Endodermal cell (in vitro differentiated cells): ENCODE measurements at regions not wholly inside any gene's neighbourhood (a gene's known extent, or its start where the extent isn't known, plus 50 kb on each side); places are given as distances from the start of the nearest gene placed in this dataset.

Experiments used
- DNase-seq: peaks from one replicate; pipeline ENCODE4 v3.0.0-alpha.2; 2017
- H3K27ac ChIP-seq: 2 replicates; pipeline ENCODE4 v1.5.1; 2013; ENCODE audit warnings: mild to moderate bottlenecking, low read depth, low read length, moderate library complexity
- H3K27me3 ChIP-seq: 2 replicates; pipeline ENCODE4 v1.6.1; 2013; ENCODE audit warnings: mild to moderate bottlenecking, low read length, moderate library complexity; ENCODE audit not compliant: insufficient read depth, control insufficient read depth, poor library complexity, severe bottlenecking
- H3K36me3 ChIP-seq: 2 replicates; pipeline ENCODE4 v1.7.0; 2013; ENCODE audit warnings: mild to moderate bottlenecking, low read length, moderate library complexity; ENCODE audit not compliant: control insufficient read depth, insufficient read depth
- H3K4me1 ChIP-seq: one replicate; pipeline ENCODE4 v1.7.0; 2013; ENCODE audit warnings: low read length; ENCODE audit not compliant: control insufficient read depth, insufficient read depth
- H3K4me3 ChIP-seq: 2 replicates; pipeline ENCODE4 v1.5.1; 2013; ENCODE audit warnings: mild to moderate bottlenecking, low read length, moderate library complexity
- H3K9ac ChIP-seq: 2 replicates; pipeline ENCODE4 v1.6.1; 2013; ENCODE audit warnings: mild to moderate bottlenecking, low read length, moderate library complexity; ENCODE audit not compliant: poor library complexity, severe bottlenecking; ENCODE audit errors: extremely low read depth
- H3K9me3 ChIP-seq: 2 replicates; pipeline ENCODE4 v1.6.1; 2013; ENCODE audit warnings: mild to moderate bottlenecking, low read length, moderate library complexity; ENCODE audit not compliant: control insufficient read depth
- H3K27ac Mint-ChIP-seq: 2 replicates; pipeline ENCODE4 v1.8.0; 2020; ENCODE audit warnings: mixed read lengths
- H3K27me3 Mint-ChIP-seq: 2 replicates; pipeline ENCODE4 v1.8.0; 2021; ENCODE audit warnings: mild to moderate bottlenecking, mixed read lengths; ENCODE audit not compliant: insufficient read depth
- H3K36me3 Mint-ChIP-seq: 2 replicates; pipeline ENCODE4 v1.8.0; 2020; ENCODE audit warnings: low read depth, mixed read lengths
- H3K4me1 Mint-ChIP-seq: 2 replicates; pipeline ENCODE4 v1.8.0; 2020; ENCODE audit warnings: mixed read lengths
- H3K4me3 Mint-ChIP-seq: 2 replicates; pipeline ENCODE4 v1.8.0; 2020; ENCODE audit warnings: mild to moderate bottlenecking, moderate library complexity, mixed read lengths
- H3K9me3 Mint-ChIP-seq: 2 replicates; pipeline ENCODE4 v1.8.0; 2020; ENCODE audit warnings: mild to moderate bottlenecking, mixed read lengths
- WGBS, 2 experiments: methylation state at CpG; one replicate each; pipeline versions ENCODE4 v1.1.5 to v1.1.7; 2013; ENCODE audit warnings: missing lambda C conversion rate in 2 of 2, mixed read lengths in 1 of 2; ENCODE audit not compliant: insufficient coverage in 1 of 2, insufficient read length in 1 of 2; 5-methylcytosine and 5-hydroxymethylcytosine counted together
- TF ChIP-seq, protein P1 (sequence below): fragments of 200-600 bp; sonication (generic); conservative IDR thresholded peaks from 2 replicates; pipeline ENCODE4 v1.5.0; 2021; ENCODE audit warnings: antibody characterized with exemption, mild to moderate bottlenecking

DNA sequence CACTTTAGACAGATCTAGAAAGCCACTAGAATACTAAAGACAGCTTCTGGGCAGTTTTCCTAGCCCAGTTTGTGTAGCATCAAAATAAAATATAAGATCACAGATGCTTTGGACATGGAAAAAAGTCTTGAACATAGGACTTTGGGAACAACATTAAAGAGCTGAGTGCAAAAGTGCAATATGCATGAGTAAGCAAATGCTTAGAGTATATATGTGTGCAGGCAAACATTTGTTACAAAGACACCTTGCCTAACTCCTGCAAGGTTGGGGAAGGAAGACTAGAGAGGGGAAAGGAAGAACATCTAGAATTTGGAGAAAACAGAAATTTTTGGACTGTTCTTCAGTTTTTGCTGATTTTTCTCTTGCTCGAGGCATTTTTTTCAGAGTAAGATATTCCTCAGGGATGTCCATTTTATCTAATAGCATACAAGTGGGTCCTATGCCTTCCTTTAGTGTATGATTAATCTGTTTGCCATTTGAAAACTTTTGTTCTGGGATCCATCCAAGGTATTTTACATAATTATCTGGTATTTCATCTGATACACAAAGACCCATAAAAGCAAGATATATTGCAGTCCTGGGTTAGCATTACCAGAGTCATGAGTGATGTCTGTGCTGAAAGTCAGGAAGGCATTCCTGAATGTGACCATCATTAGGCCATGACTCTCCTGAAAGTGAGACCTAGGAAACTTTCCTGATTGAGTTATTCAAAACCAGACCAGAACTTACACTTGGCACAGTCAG, 142.0 kb upstream of the RGMB start:
- TF ChIP-seq, protein P1, sequence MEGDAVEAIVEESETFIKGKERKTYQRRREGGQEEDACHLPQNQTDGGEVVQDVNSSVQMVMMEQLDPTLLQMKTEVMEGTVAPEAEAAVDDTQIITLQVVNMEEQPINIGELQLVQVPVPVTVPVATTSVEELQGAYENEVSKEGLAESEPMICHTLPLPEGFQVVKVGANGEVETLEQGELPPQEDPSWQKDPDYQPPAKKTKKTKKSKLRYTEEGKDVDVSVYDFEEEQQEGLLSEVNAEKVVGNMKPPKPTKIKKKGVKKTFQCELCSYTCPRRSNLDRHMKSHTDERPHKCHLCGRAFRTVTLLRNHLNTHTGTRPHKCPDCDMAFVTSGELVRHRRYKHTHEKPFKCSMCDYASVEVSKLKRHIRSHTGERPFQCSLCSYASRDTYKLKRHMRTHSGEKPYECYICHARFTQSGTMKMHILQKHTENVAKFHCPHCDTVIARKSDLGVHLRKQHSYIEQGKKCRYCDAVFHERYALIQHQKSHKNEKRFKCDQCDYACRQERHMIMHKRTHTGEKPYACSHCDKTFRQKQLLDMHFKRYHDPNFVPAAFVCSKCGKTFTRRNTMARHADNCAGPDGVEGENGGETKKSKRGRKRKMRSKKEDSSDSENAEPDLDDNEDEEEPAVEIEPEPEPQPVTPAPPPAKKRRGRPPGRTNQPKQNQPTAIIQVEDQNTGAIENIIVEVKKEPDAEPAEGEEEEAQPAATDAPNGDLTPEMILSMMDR = no peak
- Mint-ChIP-seq H3K27ac (no peak overlapping the region), H3K36me3 (peaks cover 19% of the 10 kb centered on the region), H3K4me3 (no peak overlapping the region), H3K4me1 (peaks cover 21% of the 10 kb centered on the region), H3K9me3 (peaks cover 11% of the 10 kb centered on the region), H3K27me3 (no peaks in the 10 kb centered on the region)
- no peak for DNase-seq
- Histone ChIP-seq H3K36me3 (peaks cover 32% of the 10 kb centered on the region), H3K4me1 (peaks cover 7% of the 10 kb centered on the region), H3K4me3 (no peak overlapping the region), H3K27ac (no peak overlapping the region), H3K27me3 (no peaks in the 10 kb centered on the region), H3K9me3 (peaks cover 9% of the 10 kb centered on the region), H3K9ac (no peak overlapping the region)
- 88 to 100% methylated on average over 1 of the region's 1 CpG for WGBS, 2 experiments

- WGBS, 2 experiments = 90 to 91% methylated on average over 3 of the region's 3 CpGs
- TF ChIP-seq, protein P1 = no peak
- H3K27ac ChIP-seq = no peak overlapping the region
- no peak overlapping the region for H3K4me3 ChIP-seq
- no peaks in the 10 kb centered on the region for H3K27me3 Mint-ChIP-seq
- H3K4me1 Mint-ChIP-seq = peaks cover 44% of the 10 kb centered on the region
- DNase-seq = no peak
- no peaks in the 10 kb centered on the region for H3K9me3 Mint-ChIP-seq
- no peaks in the 10 kb centered on the region for H3K36me3 Mint-ChIP-seq
- H3K36me3 ChIP-seq = peaks cover 19% of the 10 kb centered on the region
- peaks cover 14% of the 10 kb centered on the region for H3K4me1 ChIP-seq
- H3K27me3 ChIP-seq = no peaks in the 10 kb centered on the region
- no peak overlapping the region for H3K9ac ChIP-seq
- no peaks in the 10 kb centered on the region for H3K9me3 ChIP-seq
- no peak overlapping the region for H3K4me3 Mint-ChIP-seq
- H3K27ac Mint-ChIP-seq = peak overlapping the region; percentile 61
Measured at GRCh38 chr5:98635656-98636055, 137.8 kb upstream of the RGMB start.

DNA sequence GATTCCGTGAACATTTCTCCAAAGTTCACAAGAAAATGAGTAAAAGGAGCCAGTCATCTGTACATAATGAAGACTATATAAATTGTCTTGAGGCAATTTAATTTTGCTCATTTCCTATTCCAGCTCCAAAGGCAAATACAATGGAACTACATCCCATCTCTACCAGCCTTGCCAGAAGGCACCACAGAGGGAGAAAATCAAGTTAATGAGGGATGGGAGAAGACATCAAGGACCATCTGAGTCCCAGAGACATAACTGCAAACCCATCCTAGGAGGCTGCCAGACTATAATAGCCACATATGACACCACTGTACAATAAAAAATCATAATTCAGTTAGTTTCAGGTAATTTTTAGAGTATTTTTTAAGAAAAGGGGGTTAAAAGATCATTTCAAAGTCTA, 136.3 kb upstream of the RGMB start:
- 86% methylated on average over 1 of the region's 1 CpG; no CpG with 5 or more reads in 1 of the 2 experiments for WGBS, 2 experiments
- Mint-ChIP-seq H3K27ac (no peak overlapping the region), H3K4me1 (peaks cover 52% of the 10 kb centered on the region), H3K4me3 (no peak overlapping the region), H3K36me3 (no peaks in the 10 kb centered on the region), H3K9me3 (no peaks in the 10 kb centered on the region), H3K27me3 (no peaks in the 10 kb centered on the region)
- peaks cover 14% of the 10 kb centered on the region for H3K4me1 ChIP-seq
- no peak overlapping the region for H3K4me3 ChIP-seq
- H3K9ac ChIP-seq = no peak overlapping the region
- no peaks in the 10 kb centered on the region for H3K9me3 ChIP-seq
- TF ChIP-seq, protein P1 = no peak
- no peak for DNase-seq
- H3K27me3 ChIP-seq = no peaks in the 10 kb centered on the region
- H3K27ac ChIP-seq = peak overlapping the region; percentile 74
- peaks cover 16% of the 10 kb centered on the region for H3K36me3 ChIP-seq
